IMR-90 (cell line): ENCODE measurements at regions not wholly inside any gene's neighbourhood (a gene's known extent, or its start where the extent isn't known, plus 50 kb on each side); places are given as distances from the start of the nearest gene placed in this dataset.

Experiments
- ATAC-seq: fragments of 200-7000 bp; cut with Tn5 transposase; 2 replicates; pipeline ENCODE4 v1.9.1; 2020; ENCODE audit warnings: low read depth, mild to moderate bottlenecking, moderate library complexity
- BruUV-seq: library from RNA; stranded (reverse); fragments of 400-500 nt; replicated peaks from 2 replicates; lab custom pipeline; 2021; lab: Mats Ljungman, UMichigan
- CTCF ChIA-PET: fragments of 300-600 bp; formaldehyde crosslinking; extraction: SDS; loops from one replicate; lab custom pipeline; 2021; ENCODE audit warnings: antibody characterized with exemption; lab: Yijun Ruan, JAX
- POLR2A ChIA-PET: fragments of 300-600 bp; sonication (Branson Sonifier 250); formaldehyde crosslinking; loops from one replicate; lab custom pipeline; 2022; ENCODE audit warnings: antibody characterized with exemption; ENCODE audit not compliant: unreplicated experiment; lab: Charles Lee
- DNase-seq: peaks from one replicate; pipeline ENCODE4 v3.0.0; 2013
- H2AFZ ChIP-seq: replicated peaks from 2 replicates; pipeline ENCODE3; 2013; ENCODE audit warnings: low read length, mild to moderate bottlenecking; ENCODE audit not compliant: poor library complexity
- H2AK5ac ChIP-seq: 2 replicates; pipeline ENCODE4 v1.6.1; 2013; ENCODE audit warnings: low read depth, low read length, inconsistent platforms
- H2AK9ac ChIP-seq: replicated peaks from 2 replicates; pipeline ENCODE3; 2013; ENCODE audit warnings: mild to moderate bottlenecking, low read depth, low read length, moderate library complexity; ENCODE audit not compliant: poor library complexity
- H2BK120ac ChIP-seq: 2 replicates; pipeline ENCODE4 v1.6.1; 2013; ENCODE audit warnings: low read depth, low read length, inconsistent platforms
- H2BK15ac ChIP-seq: 3 replicates; pipeline ENCODE4 v1.6.1; 2013; ENCODE audit warnings: low read depth, low read length, inconsistent platforms
- H2BK20ac ChIP-seq: 2 replicates; pipeline ENCODE4 v1.6.1; 2013; ENCODE audit warnings: low read depth, mild to moderate bottlenecking, inconsistent platforms, low read length, moderate library complexity
- H2BK5ac ChIP-seq: 2 replicates; pipeline ENCODE4 v1.6.1; 2013; ENCODE audit warnings: mild to moderate bottlenecking, low read depth, low read length, inconsistent platforms; ENCODE audit not compliant: poor library complexity, severe bottlenecking
- H3K14ac ChIP-seq: replicated peaks from 2 replicates; pipeline ENCODE4 v1.6.1; 2013; ENCODE audit warnings: low read depth, low read length, inconsistent platforms
- H3K18ac ChIP-seq: 2 replicates; pipeline ENCODE4 v1.6.1; 2013; ENCODE audit warnings: low read depth, low read length, control low read depth
- H3K23ac ChIP-seq: 2 replicates; pipeline ENCODE4 v1.6.1; 2013; ENCODE audit warnings: low read depth, low read length, inconsistent platforms
- H3K27ac ChIP-seq: 2 replicates; pipeline ENCODE4 v1.5.1; 2013; ENCODE audit warnings: mild to moderate bottlenecking, control low read depth, low read length; ENCODE audit not compliant: insufficient read depth
- H3K27me3 ChIP-seq: 2 replicates; pipeline ENCODE4 v1.6.1; 2013; ENCODE audit warnings: low read length; ENCODE audit not compliant: control insufficient read depth, insufficient read depth
- H3K36me3 ChIP-seq: 2 replicates; pipeline ENCODE4 v1.6.1; 2013; ENCODE audit warnings: low read length, mixed read lengths; ENCODE audit not compliant: control insufficient read depth, insufficient read depth
- H3K4ac ChIP-seq: 2 replicates; pipeline ENCODE4 v1.6.1; 2013; ENCODE audit warnings: low read depth, low read length, inconsistent platforms
- H3K4me1 ChIP-seq: 2 replicates; pipeline ENCODE4 v1.6.1; 2013; ENCODE audit warnings: low read length, mixed read lengths; ENCODE audit not compliant: control insufficient read depth, insufficient read depth
- H3K4me2 ChIP-seq: 2 replicates; pipeline ENCODE4 v1.6.1; 2013; ENCODE audit warnings: low read depth, mild to moderate bottlenecking, control low read depth, low read length, moderate library complexity
- H3K4me3 ChIP-seq: 2 replicates; pipeline ENCODE4 v1.5.1; 2013; ENCODE audit warnings: low read depth, mild to moderate bottlenecking, control low read depth, low read length, moderate library complexity; ENCODE audit not compliant: insufficient read depth
- H3K56ac ChIP-seq: 2 replicates; pipeline ENCODE4 v1.6.1; 2013; ENCODE audit warnings: low read length, inconsistent platforms; ENCODE audit not compliant: insufficient read depth; ENCODE audit errors: extremely low read depth
- H3K79me1 ChIP-seq, 2 experiments: 2 replicates each; pipeline ENCODE4 v1.6.1; 2013; ENCODE audit warnings: low read length in 2 of 2, inconsistent platforms in 1 of 2, low read depth in 1 of 2
- H3K9ac ChIP-seq: 2 replicates; pipeline ENCODE4 v1.6.1; 2013; ENCODE audit warnings: low read depth, low read length, control low read depth
- H3K9me1 ChIP-seq: 2 replicates; pipeline ENCODE4 v1.6.1; 2013; ENCODE audit warnings: low read length, inconsistent platforms; ENCODE audit not compliant: insufficient read depth
- H3K9me3 ChIP-seq: 2 replicates; pipeline ENCODE4 v1.6.1; 2013; ENCODE audit warnings: low read length; ENCODE audit not compliant: control insufficient read depth, insufficient read depth
- H4K20me1 ChIP-seq: 2 replicates; pipeline ENCODE4 v1.6.1; 2013; ENCODE audit warnings: low read length, inconsistent platforms; ENCODE audit not compliant: insufficient read depth
- H4K5ac ChIP-seq: 2 replicates; pipeline ENCODE4 v1.6.1; 2013; ENCODE audit warnings: mild to moderate bottlenecking, low read depth, low read length, control low read depth
- H4K8ac ChIP-seq, 2 experiments: 2 replicates each; pipeline ENCODE4 v1.6.1; 2013; ENCODE audit warnings: low read depth in 2 of 2, low read length in 2 of 2, control low read depth in 1 of 2, inconsistent platforms in 1 of 2
- H4K91ac ChIP-seq: 2 replicates; pipeline ENCODE4 v1.6.1; 2013; ENCODE audit warnings: low read depth, low read length, inconsistent platforms; ENCODE audit not compliant: insufficient read depth
- BHLHE40 ChIP-seq: fragments of 150-350 bp; IDR thresholded peaks from 2 replicates; pipeline ENCODE4 v1.6.1; 2016; ENCODE audit warnings: mild to moderate bottlenecking, low read depth, low read length
- CEBPB ChIP-seq: IDR thresholded peaks from 2 replicates; pipeline ENCODE4 v1.6.1; 2012; ENCODE audit warnings: low read depth, low read length, improper control_type of control experiment
- CHD1 ChIP-seq: IDR thresholded peaks from 2 replicates; pipeline ENCODE4 v1.6.1; 2012; ENCODE audit warnings: low read depth, low read length, improper control_type of control experiment
- FOS ChIP-seq: fragments of 150-350 bp; IDR thresholded peaks from 2 replicates; pipeline ENCODE4 v1.6.1; 2016; ENCODE audit warnings: low read depth, low read length
- MXI1 ChIP-seq: IDR thresholded peaks from 2 replicates; pipeline ENCODE4 v1.6.1; 2012; ENCODE audit warnings: low read depth, mild to moderate bottlenecking, low read length, moderate library complexity, borderline replicate concordance
- NFE2L2 ChIP-seq: fragments of 150-350 bp; IDR thresholded peaks from 2 replicates; pipeline ENCODE4 v1.6.1; 2016; ENCODE audit warnings: low read depth, mild to moderate bottlenecking, low read length
- POLR2A ChIP-seq: IDR thresholded peaks from 2 replicates; pipeline ENCODE4 v1.6.1; 2012; ENCODE audit warnings: mild to moderate bottlenecking, low read depth, low read length
- RCOR1 ChIP-seq: IDR thresholded peaks from 2 replicates; pipeline ENCODE4 v1.6.1; 2012; ENCODE audit warnings: mild to moderate bottlenecking, low read length, improper control_type of control experiment; ENCODE audit not compliant: insufficient replicate concordance
- RFX5 ChIP-seq: IDR thresholded peaks from 2 replicates; pipeline ENCODE4 v1.8.0; 2012; ENCODE audit warnings: low read depth, mild to moderate bottlenecking, low read length, moderate library complexity
- SMC3 ChIP-seq: fragments of 150-350 bp; IDR thresholded peaks from 2 replicates; pipeline ENCODE4 v1.6.1; 2016; ENCODE audit warnings: low read depth, mild to moderate bottlenecking, antibody characterized with exemption, low read length, moderate library complexity
- WGBS, 2 experiments: methylation state at CpG; one replicate each; pipeline versions ENCODE4 v1.1.5 to v1.1.7; 2013; ENCODE audit warnings: missing lambda C conversion rate in 2 of 2; ENCODE audit not compliant: insufficient read length in 1 of 2; ENCODE audit errors: extremely low coverage in 2 of 2; 5-methylcytosine and 5-hydroxymethylcytosine counted together
- dilution Hi-C: fragments of 300-500 bp; cut with HindIII; formaldehyde crosslinking; loops from one replicate; pipeline ENCODE4 v1.14.3; 2018; ENCODE audit warnings: low sequenced_read_pairs; ENCODE audit not compliant: unreplicated experiment
- in situ Hi-C: fragments of 300-500 bp; cut with MboI; formaldehyde crosslinking; loops from 3 replicates; pipeline ENCODE4 v1.14.3; 2019; ENCODE audit warnings: low sequenced_read_pairs, inconsistent platforms, mixed read lengths
- intact Hi-C: fragments of 100-400 bp; cut with micrococcal nuclease; formaldehyde crosslinking; loops from 2 replicates; pipeline ENCODE4 v1.10.0; 2022
- TF ChIP-seq, protein P1 (sequence below): fragments of 150-350 bp; IDR thresholded peaks from 2 replicates; pipeline ENCODE4 v1.6.1; 2017; ENCODE audit warnings: mild to moderate bottlenecking, antibody characterized with exemption, low read length, low read depth
- TF ChIP-seq, protein P2 (sequence below): fragments of 150-350 bp; IDR thresholded peaks from 2 replicates; pipeline ENCODE4 v1.6.1; 2016; ENCODE audit warnings: low read depth, mild to moderate bottlenecking, low read length, moderate library complexity, borderline replicate concordance

DNA sequence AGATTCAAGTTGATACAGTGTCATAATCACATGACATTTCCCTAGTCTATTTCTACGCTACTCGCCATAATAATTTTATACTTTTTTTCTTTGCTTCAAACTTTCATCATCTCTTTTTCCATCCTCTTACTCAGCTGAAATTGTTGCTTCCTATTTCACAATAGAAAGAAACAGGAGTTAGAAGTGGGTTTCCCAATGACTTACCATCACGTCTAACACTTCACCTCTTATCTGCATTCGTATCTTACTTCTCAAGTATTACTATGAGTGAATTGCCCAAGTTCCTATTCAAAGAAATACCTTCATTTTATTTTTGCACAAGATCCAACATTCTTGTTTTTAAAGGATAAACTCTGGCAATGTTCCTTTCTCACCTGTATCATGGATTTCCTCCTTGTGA is 1539.9 kb downstream of the SI start:
- no peak for TF ChIP-seq FOS
- TF ChIP-seq RCOR1: no peak
- TF ChIP-seq, protein P1, sequence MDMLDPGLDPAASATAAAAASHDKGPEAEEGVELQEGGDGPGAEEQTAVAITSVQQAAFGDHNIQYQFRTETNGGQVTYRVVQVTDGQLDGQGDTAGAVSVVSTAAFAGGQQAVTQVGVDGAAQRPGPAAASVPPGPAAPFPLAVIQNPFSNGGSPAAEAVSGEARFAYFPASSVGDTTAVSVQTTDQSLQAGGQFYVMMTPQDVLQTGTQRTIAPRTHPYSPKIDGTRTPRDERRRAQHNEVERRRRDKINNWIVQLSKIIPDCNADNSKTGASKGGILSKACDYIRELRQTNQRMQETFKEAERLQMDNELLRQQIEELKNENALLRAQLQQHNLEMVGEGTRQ: no peak
- TF ChIP-seq CHD1: no peak
- no peak for TF ChIP-seq BHLHE40
- TF ChIP-seq, protein P2, sequence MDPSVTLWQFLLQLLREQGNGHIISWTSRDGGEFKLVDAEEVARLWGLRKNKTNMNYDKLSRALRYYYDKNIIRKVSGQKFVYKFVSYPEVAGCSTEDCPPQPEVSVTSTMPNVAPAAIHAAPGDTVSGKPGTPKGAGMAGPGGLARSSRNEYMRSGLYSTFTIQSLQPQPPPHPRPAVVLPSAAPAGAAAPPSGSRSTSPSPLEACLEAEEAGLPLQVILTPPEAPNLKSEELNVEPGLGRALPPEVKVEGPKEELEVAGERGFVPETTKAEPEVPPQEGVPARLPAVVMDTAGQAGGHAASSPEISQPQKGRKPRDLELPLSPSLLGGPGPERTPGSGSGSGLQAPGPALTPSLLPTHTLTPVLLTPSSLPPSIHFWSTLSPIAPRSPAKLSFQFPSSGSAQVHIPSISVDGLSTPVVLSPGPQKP: no peak
- no peak for TF ChIP-seq NFE2L2
- TF ChIP-seq MXI1: no peak
- TF ChIP-seq RFX5: no peak
- TF ChIP-seq POLR2A: no peak
- no peak for TF ChIP-seq SMC3
- no peak for TF ChIP-seq CEBPB
- Histone ChIP-seq H3K79me1 (no peaks in the 10 kb centered on the region), H2BK5ac (no peak overlapping the region), H3K9me1 (no peaks in the 10 kb centered on the region), H3K14ac (no peak overlapping the region), H4K8ac (no peak overlapping the region), H2BK15ac (no peak overlapping the region), H2AFZ (no peak overlapping the region), H3K4me1 (no peaks in the 10 kb centered on the region), H4K91ac (no peak overlapping the region), H2AK5ac (no peak overlapping the region), H3K9ac (no peak overlapping the region), H3K4ac (no peak overlapping the region), H4K20me1 (no peaks in the 10 kb centered on the region), H3K4me2 (no peak overlapping the region), H3K18ac (no peak overlapping the region), H3K9me3 (0 out of 2 replicates have a peak, but pooled peaks cover 2% of the 10 kb centered on the region), H3K27me3 (no peaks in the 10 kb centered on the region), H2BK120ac (no peak overlapping the region), H2BK20ac (no peak overlapping the region), H2AK9ac (no peak overlapping the region), H3K4me3 (no peak overlapping the region), H3K23ac (no peak overlapping the region), H3K36me3 (no peaks in the 10 kb centered on the region), H4K5ac (no peak overlapping the region), H3K27ac (no peak overlapping the region), H3K56ac (no peak overlapping the region)
- no CpG with 5 or more reads among the region's 4 CpGs for WGBS, 2 experiments
- CTCF ChIA-PET: no interaction called here
- in situ Hi-C loops (no loop called here), intact Hi-C loops (no loop called here), dilution Hi-C loops (no loop called here)
- no peak for DNase-seq
- no peak for ATAC-seq
- POLR2A ChIA-PET: no interaction called here
- BruUV-seq: no TSS peak
